Esophagus muscularis mucosa (tissue), 4 donors: ENCODE measurements at regions not wholly inside any gene's neighbourhood (a gene's known extent, or its start where the extent isn't known, plus 50 kb on each side); places are given as distances from the start of the nearest gene placed in this dataset.

Experiments
- CTCF ChIP-seq, 3 experiments: fragments of 200-600 bp in 2 of 3; fragments of 450-650 bp in 1 of 3; sonication (generic) in 2 of 3; IDR thresholded peaks; one replicate each; pipeline ENCODE4 v1.5.1; 2017 to 2019; ENCODE audit warnings: antibody characterized with exemption in 3 of 3, mild to moderate bottlenecking in 2 of 3, moderate library complexity in 1 of 3
- EP300 ChIP-seq: sonication (generic); formaldehyde crosslinking; IDR thresholded peaks from one replicate; pipeline ENCODE4 v1.6.1; 2017; ENCODE audit warnings: antibody characterized with exemption
- POLR2A ChIP-seq: fragments of 450-650 bp; IDR thresholded peaks from one replicate; pipeline ENCODE4 v1.6.1; 2017; ENCODE audit warnings: antibody characterized with exemption, moderate library complexity, mild to moderate bottlenecking, low read depth
- POLR2AphosphoS5 ChIP-seq, 2 donors: sonication (generic); formaldehyde crosslinking; IDR thresholded peaks; one replicate each; pipeline ENCODE4 v1.6.1; 2017; ENCODE audit warnings: antibody characterized with exemption in 2 of 2

- TF ChIP-seq POLR2A = no peak
- TF ChIP-seq POLR2AphosphoS5 (IDR thresholded peaks at IDR 0.05) = no peak
- no peak for TF ChIP-seq CTCF (IDR thresholded peaks at IDR 0.05)
- TF ChIP-seq EP300 = no peak
Observed at GRCh38 chr7:45456105-45456504, 118.1 kb upstream of the ADCY1 start.
